ENCODE measurements at regions not wholly inside any gene's neighbourhood (a gene's known extent, or its start where the extent isn't known, plus 50 kb on each side); places are given as distances from the start of the nearest gene placed in this dataset.

DNA sequence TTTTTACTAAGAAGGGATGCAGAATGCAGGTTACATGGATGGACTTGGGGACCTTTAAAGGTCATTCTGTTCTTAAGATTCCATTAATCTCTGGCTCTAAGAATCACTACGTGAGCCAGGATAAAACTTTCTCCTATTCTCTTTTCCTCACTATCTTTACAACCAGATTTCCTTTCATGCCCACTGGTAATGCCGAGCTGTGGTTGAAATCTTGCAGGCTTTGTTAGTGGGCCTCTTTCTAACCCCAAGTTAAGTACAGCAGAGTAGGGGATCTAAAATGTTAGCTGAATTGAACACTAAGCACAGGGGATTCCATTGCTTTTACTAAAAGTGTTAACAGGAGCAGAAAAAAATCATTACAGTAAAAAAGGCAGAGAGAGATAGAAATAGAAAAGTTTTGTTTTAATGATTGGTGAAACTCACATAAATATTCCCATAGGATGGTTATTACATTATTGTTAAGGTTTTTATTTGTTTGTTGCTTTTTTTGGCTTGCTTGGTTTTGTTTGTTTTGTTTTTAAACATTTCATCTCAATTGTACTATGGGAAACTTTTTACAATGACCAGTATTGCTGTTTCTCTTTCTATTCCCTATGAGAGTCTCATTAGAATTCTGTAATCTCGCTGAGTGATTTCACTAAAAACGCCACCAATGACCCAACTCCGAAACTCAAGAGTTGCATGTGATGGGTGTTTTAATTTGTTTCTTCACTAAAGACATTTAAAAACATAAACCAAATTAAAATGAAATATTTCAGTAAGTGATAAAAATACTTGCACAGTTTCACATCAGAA, 54.1 kb upstream of the HTATIP2 start:
- TF ChIP-seq, protein P1, sequence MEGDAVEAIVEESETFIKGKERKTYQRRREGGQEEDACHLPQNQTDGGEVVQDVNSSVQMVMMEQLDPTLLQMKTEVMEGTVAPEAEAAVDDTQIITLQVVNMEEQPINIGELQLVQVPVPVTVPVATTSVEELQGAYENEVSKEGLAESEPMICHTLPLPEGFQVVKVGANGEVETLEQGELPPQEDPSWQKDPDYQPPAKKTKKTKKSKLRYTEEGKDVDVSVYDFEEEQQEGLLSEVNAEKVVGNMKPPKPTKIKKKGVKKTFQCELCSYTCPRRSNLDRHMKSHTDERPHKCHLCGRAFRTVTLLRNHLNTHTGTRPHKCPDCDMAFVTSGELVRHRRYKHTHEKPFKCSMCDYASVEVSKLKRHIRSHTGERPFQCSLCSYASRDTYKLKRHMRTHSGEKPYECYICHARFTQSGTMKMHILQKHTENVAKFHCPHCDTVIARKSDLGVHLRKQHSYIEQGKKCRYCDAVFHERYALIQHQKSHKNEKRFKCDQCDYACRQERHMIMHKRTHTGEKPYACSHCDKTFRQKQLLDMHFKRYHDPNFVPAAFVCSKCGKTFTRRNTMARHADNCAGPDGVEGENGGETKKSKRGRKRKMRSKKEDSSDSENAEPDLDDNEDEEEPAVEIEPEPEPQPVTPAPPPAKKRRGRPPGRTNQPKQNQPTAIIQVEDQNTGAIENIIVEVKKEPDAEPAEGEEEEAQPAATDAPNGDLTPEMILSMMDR (conservative IDR thresholded peaks at IDR 0.05 in 1 of 2, IDR thresholded peaks at IDR 0.05 in 1 of 2; ENCODE audit: low read depth in 1 of 2, low read length in 2 of 2) = no peak
- no peak for TF ChIP-seq EZH2 (IDR thresholded peaks at IDR 0.05; ENCODE audit: low read length, missing control alignments)

All from fibroblast of lung (primary cell).